HCT116 (cell line): ENCODE measurements at regions not wholly inside any gene's neighbourhood (a gene's known extent, or its start where the extent isn't known, plus 50 kb on each side); places are given as distances from the start of the nearest gene placed in this dataset.

Experiments used
- ATAC-seq: fragments of 200-7000 bp; cut with Tn5 transposase; 2 replicates; pipeline ENCODE4 v1.9.1; 2020; ENCODE audit warnings: mild to moderate bottlenecking, moderate library complexity
- BruUV-seq: library from RNA; stranded (reverse); fragments of 400-500 nt; replicated peaks from 2 replicates; lab custom pipeline; 2021; lab: Mats Ljungman, UMichigan
- CTCF ChIA-PET: fragments of 300-600 bp; sonication (Branson Sonifier 250); formaldehyde crosslinking; loops from one replicate; lab custom pipeline; 2021; ENCODE audit warnings: antibody characterized with exemption; lab: Charles Lee
- POLR2A ChIA-PET: fragments of 300-600, 350-600 bp; sonication (Branson Sonifier 250); formaldehyde crosslinking; loops from one replicate; lab custom pipeline; 2021; ENCODE audit warnings: antibody characterized with exemption; lab: Charles Lee
- RAD21 ChIA-PET, 2 experiments: fragments of 300-600 bp; sonication (Branson Sonifier 250); formaldehyde crosslinking; loops; one replicate each; lab custom pipeline; 2023; ENCODE audit warnings: low total read pairs in 2 of 2; ENCODE audit not compliant: uncharacterized antibody in 2 of 2, unreplicated experiment in 2 of 2, low non-redundant PET in 1 of 2; lab: Charles Lee
- DNase-seq: peaks from one replicate; pipeline ENCODE4 v3.0.0-alpha.2; 2010; ENCODE audit warnings: low read depth, low spot score
- H2AFZ ChIP-seq: fragments of 200-600 bp; shearing (Covaris generic), sonication (generic); 2 replicates; pipeline ENCODE4 v1.6.1; 2017; ENCODE audit warnings: low read depth, mixed run types, mixed read lengths, antibody characterized with exemption, low read length; ENCODE audit not compliant: poor library complexity, severe bottlenecking
- H3K27ac ChIP-seq: 2 replicates; pipeline ENCODE4 v1.5.1; 2012; ENCODE audit warnings: low read depth, low read length
- H3K27me3 ChIP-seq: fragments of 200-600 bp; sonication (generic); 2 replicates; pipeline ENCODE4 v1.6.1; 2016; ENCODE audit warnings: mixed run types, low read length, mixed read lengths; ENCODE audit not compliant: insufficient read depth
- H3K36me3 ChIP-seq, 2 experiments: fragments of 200-500 bp in 1 of 2; fragments of 200-600 bp in 1 of 2; sonication (Bioruptor generic) in 1 of 2; sonication (generic) in 1 of 2; 2 replicates each; pipeline versions ENCODE4 v1.5.1 to v1.6.1; 2014 to 2016; ENCODE audit warnings: low read length in 2 of 2, inconsistent platforms in 1 of 2, mixed read lengths in 1 of 2, mixed run types in 1 of 2; ENCODE audit not compliant: insufficient read depth in 2 of 2, control insufficient read depth in 1 of 2
- H3K4me1 ChIP-seq, 2 experiments: fragments of 200-600 bp in 1 of 2; sonication (generic) in 1 of 2; 2 replicates each; pipeline versions ENCODE4 v1.5.1 to v1.6.1; 2012 to 2017; ENCODE audit warnings: low read length in 2 of 2, inconsistent platforms in 1 of 2, mild to moderate bottlenecking in 1 of 2, mixed read lengths in 1 of 2, mixed run types in 1 of 2, moderate library complexity in 1 of 2; ENCODE audit not compliant: insufficient read depth in 2 of 2, control insufficient read depth in 1 of 2
- H3K4me2 ChIP-seq: fragments of 200-600 bp; sonication (generic); 2 replicates; pipeline ENCODE4 v1.6.1; 2017; ENCODE audit warnings: mixed run types, low read length, mixed read lengths
- H3K4me3 ChIP-seq, 2 experiments: fragments of 200-600 bp in 1 of 2; sonication (generic) in 1 of 2; replicated peaks in 1 of 2; 2 replicates each; pipeline ENCODE4 v1.5.1; 2011 to 2016; ENCODE audit warnings: low read length in 2 of 2, control low read depth in 1 of 2, low read depth in 1 of 2, mild to moderate bottlenecking in 1 of 2, mixed read lengths in 1 of 2, mixed run types in 1 of 2
- H3K79me2 ChIP-seq: fragments of 200-600 bp; sonication (generic); 2 replicates; pipeline ENCODE4 v1.6.1; 2017; ENCODE audit warnings: mild to moderate bottlenecking, mixed run types, low read length, moderate library complexity, mixed read lengths; ENCODE audit not compliant: insufficient read depth
- H3K9ac ChIP-seq: fragments of 200-600 bp; sonication (generic); 2 replicates; pipeline ENCODE4 v1.6.1; 2016; ENCODE audit warnings: low read length, mixed read lengths
- H3K9me2 ChIP-seq: fragments of 200-600 bp; sonication (generic), shearing (Covaris generic); 2 replicates; pipeline ENCODE4 v1.6.1; 2017; ENCODE audit warnings: mixed run types, mild to moderate bottlenecking, moderate library complexity; ENCODE audit not compliant: insufficient read depth
- H3K9me3 ChIP-seq, 2 experiments: fragments of 200-500 bp in 1 of 2; fragments of 200-600 bp in 1 of 2; sonication (Bioruptor generic) in 1 of 2; sonication (generic) in 1 of 2; 2 replicates each; pipeline ENCODE4 v1.6.1; 2014 to 2017; ENCODE audit warnings: low read length in 2 of 2, mixed read lengths in 2 of 2, inconsistent platforms in 1 of 2, low read depth in 1 of 2, mild to moderate bottlenecking in 1 of 2, mixed run types in 1 of 2, moderate library complexity in 1 of 2; ENCODE audit not compliant: control insufficient read depth in 1 of 2, insufficient read depth in 1 of 2
- H4K20me1 ChIP-seq: fragments of 200-600 bp; sonication (generic), shearing (Covaris generic); 2 replicates; pipeline ENCODE4 v1.6.1; 2017; ENCODE audit warnings: mixed run types, mild to moderate bottlenecking, moderate library complexity; ENCODE audit not compliant: insufficient read depth
- EGR1 ChIP-seq: IDR thresholded peaks from 2 replicates; pipeline ENCODE4 v1.6.1; 2012; ENCODE audit warnings: low read depth
- ELF1 ChIP-seq: IDR thresholded peaks from 2 replicates; pipeline ENCODE4 v1.6.1; 2012; ENCODE audit warnings: low read depth, borderline replicate concordance
- EZH2 ChIP-seq: fragments of 200-600 bp; sonication (generic); IDR thresholded peaks from 2 replicates; pipeline ENCODE4 v1.6.1; 2017; ENCODE audit warnings: antibody characterized with exemption, mixed run types
- EZH2phosphoT487 ChIP-seq: fragments of 200-600 bp; IDR thresholded peaks from 2 replicates; pipeline ENCODE4 v1.6.1; 2018; ENCODE audit warnings: antibody characterized with exemption, borderline replicate concordance
- FOSL1 ChIP-seq: IDR thresholded peaks from 2 replicates; pipeline ENCODE4 v1.6.1; 2012; ENCODE audit warnings: low read depth
- POLR2A ChIP-seq: IDR thresholded peaks from 2 replicates; pipeline ENCODE4 v1.7.0; 2011; ENCODE audit warnings: borderline replicate concordance; ENCODE audit not compliant: insufficient read depth, insufficient read length; ENCODE audit errors: extremely low read depth
- POLR2AphosphoS5 ChIP-seq: IDR thresholded peaks from 2 replicates; pipeline ENCODE4 v1.6.1; 2011; ENCODE audit warnings: mild to moderate bottlenecking, low read depth, low read length, moderate library complexity
- RAD21 ChIP-seq: IDR thresholded peaks from 2 replicates; pipeline ENCODE4 v1.6.1; 2012; ENCODE audit warnings: low read depth, mild to moderate bottlenecking
- SP1 ChIP-seq: IDR thresholded peaks from 2 replicates; pipeline ENCODE4 v1.6.1; 2012; ENCODE audit warnings: low read depth
- TCF7L2 ChIP-seq: IDR thresholded peaks from 2 replicates; pipeline ENCODE4 v1.7.0; 2011; ENCODE audit warnings: borderline replicate concordance, inconsistent platforms; ENCODE audit not compliant: insufficient read depth, insufficient read length; ENCODE audit errors: extremely low read depth
- YY1 ChIP-seq: IDR thresholded peaks from 2 replicates; pipeline ENCODE4 v1.6.1; 2011; ENCODE audit warnings: low read length, low read depth, moderate library complexity, mild to moderate bottlenecking; ENCODE audit not compliant: insufficient replicate concordance; ENCODE audit errors: extremely low read depth
- ZBTB33 ChIP-seq: IDR thresholded peaks from 2 replicates; pipeline ENCODE4 v1.6.1; 2011; ENCODE audit warnings: mild to moderate bottlenecking, low read length, moderate library complexity; ENCODE audit not compliant: insufficient replicate concordance; ENCODE audit errors: extremely low read depth
- ZFX ChIP-seq: fragments of 450-650 bp; IDR thresholded peaks from 2 replicates; pipeline ENCODE4 v1.6.1; 2017
- ZNF274 ChIP-seq: fragments of 200-500 bp; sonication (Bioruptor generic); IDR thresholded peaks from 2 replicates; pipeline ENCODE4 v1.6.1; 2014; ENCODE audit warnings: mild to moderate bottlenecking, low read depth, low read length, inconsistent platforms
- intact Hi-C: fragments of 100-400 bp; cut with micrococcal nuclease; formaldehyde crosslinking; loops from 2 replicates; pipeline ENCODE4 v1.10.0; 2022
- TF ChIP-seq, protein P1 (sequence below): IDR thresholded peaks from 2 replicates; pipeline ENCODE4 v1.6.1; 2012
- TF ChIP-seq, protein P2 (sequence below), 3 experiments: fragments of 200-600 bp in 1 of 3; sonication (generic) in 1 of 3; IDR thresholded peaks in 2 of 3; conservative IDR thresholded peaks in 1 of 3; 2 replicates each; pipeline ENCODE4 v1.5.1; 2012 to 2017; ENCODE audit warnings: low read depth in 2 of 3, low read length in 2 of 3, antibody characterized with exemption in 1 of 3, borderline replicate concordance in 1 of 3, control low read depth in 1 of 3, mild to moderate bottlenecking in 1 of 3, mixed read lengths in 1 of 3, mixed run types in 1 of 3, moderate library complexity in 1 of 3; ENCODE audit not compliant: insufficient read depth in 1 of 3

DNA sequence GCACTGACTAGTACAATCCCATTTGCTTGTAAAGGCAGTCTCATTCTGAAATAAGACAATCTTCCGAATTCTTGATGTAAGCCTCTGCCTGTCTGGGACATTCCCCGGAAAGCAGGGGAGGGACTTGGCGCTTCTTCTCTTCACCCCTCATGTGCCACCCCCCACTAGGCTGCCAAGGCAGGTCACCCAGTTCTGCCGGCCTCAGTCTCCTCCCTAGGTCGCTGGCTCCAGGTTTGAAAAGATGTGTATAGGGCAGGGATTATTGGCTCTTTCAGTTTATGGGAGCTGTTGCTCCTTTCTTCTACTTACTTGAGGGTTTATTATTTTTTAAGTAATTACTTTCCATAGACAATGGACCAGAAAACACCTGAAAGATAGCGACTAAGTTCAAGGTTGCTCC, 158.1 kb upstream of the RPS6KA2 start:
- POLR2A ChIA-PET = no interaction called here
- H3K9me2 ChIP-seq = no peaks in the 10 kb centered on the region
- no peaks in the 10 kb centered on the region for H3K79me2 ChIP-seq
- RAD21 ChIA-PET = interaction anchor here in 1 of 2 experiments (1.0 to 1.2 kb wide), 2 partner anchors 166 to 357 kb away, joined by 3 read pairs; no protein-coding TSS in a partner anchor
- H3K4me1 ChIP-seq = no peaks in the 10 kb centered on the region
- BruUV-seq = no TSS peak
- H3K36me3 ChIP-seq = no peaks in the 10 kb centered on the region
- TF ChIP-seq ZBTB33 (no peak), EZH2phosphoT487 (no peak), EGR1 (no peak), YY1 (no peak), POLR2A (no peak), ZFX (no peak), SP1 (no peak), TCF7L2 (no peak)
- TF ChIP-seq, protein P1, sequence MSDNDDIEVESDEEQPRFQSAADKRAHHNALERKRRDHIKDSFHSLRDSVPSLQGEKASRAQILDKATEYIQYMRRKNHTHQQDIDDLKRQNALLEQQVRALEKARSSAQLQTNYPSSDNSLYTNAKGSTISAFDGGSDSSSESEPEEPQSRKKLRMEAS = no peak
- intact Hi-C loops = no loop called here
- H3K4me2 ChIP-seq = no peak overlapping the region
- H3K27me3 ChIP-seq = no peaks in the 10 kb centered on the region
- no peak overlapping the region for H3K4me3 ChIP-seq
- no peaks in the 10 kb centered on the region for H4K20me1 ChIP-seq
- H3K9me3 ChIP-seq = no peaks in the 10 kb centered on the region
- ATAC-seq = no peak
- H3K27ac ChIP-seq = no peak overlapping the region
- H2AFZ ChIP-seq = no peak overlapping the region
- CTCF ChIA-PET = interaction anchor here (1.6 to 1.8 kb wide), 2 partner anchors 10 to 204 kb away, joined by 5 to 6 read pairs; no protein-coding TSS in a partner anchor
- H3K9ac ChIP-seq = no peak overlapping the region
- DNase-seq = no peak

- no peak overlapping the region for H3K27ac ChIP-seq
- no peak overlapping the region for H2AFZ ChIP-seq
- CTCF ChIA-PET = interaction anchor here (1.6 to 1.8 kb wide), 2 partner anchors 10 to 205 kb away, joined by 5 to 6 read pairs; no protein-coding TSS in a partner anchor
- no peak overlapping the region for H3K4me3 ChIP-seq
- intact Hi-C loops = no loop called here
- no peak overlapping the region for H3K9ac ChIP-seq
- H3K27me3 ChIP-seq = no peaks in the 10 kb centered on the region
- no peak for ATAC-seq
- H4K20me1 ChIP-seq = no peaks in the 10 kb centered on the region
- no peaks in the 10 kb centered on the region for H3K9me3 ChIP-seq
- TF ChIP-seq SP1 (no peak), EZH2 (no peak), ZFX (no peak), POLR2A (no peak), EZH2phosphoT487 (no peak), FOSL1 (no peak), ELF1 (no peak), YY1 (no peak), ZNF274 (no peak), POLR2AphosphoS5 (no peak), EGR1 (no peak), RAD21 (no peak)
- TF ChIP-seq, protein P2, sequence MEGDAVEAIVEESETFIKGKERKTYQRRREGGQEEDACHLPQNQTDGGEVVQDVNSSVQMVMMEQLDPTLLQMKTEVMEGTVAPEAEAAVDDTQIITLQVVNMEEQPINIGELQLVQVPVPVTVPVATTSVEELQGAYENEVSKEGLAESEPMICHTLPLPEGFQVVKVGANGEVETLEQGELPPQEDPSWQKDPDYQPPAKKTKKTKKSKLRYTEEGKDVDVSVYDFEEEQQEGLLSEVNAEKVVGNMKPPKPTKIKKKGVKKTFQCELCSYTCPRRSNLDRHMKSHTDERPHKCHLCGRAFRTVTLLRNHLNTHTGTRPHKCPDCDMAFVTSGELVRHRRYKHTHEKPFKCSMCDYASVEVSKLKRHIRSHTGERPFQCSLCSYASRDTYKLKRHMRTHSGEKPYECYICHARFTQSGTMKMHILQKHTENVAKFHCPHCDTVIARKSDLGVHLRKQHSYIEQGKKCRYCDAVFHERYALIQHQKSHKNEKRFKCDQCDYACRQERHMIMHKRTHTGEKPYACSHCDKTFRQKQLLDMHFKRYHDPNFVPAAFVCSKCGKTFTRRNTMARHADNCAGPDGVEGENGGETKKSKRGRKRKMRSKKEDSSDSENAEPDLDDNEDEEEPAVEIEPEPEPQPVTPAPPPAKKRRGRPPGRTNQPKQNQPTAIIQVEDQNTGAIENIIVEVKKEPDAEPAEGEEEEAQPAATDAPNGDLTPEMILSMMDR (IDR thresholded peaks at IDR 0.05 in 2 of 3, conservative IDR thresholded peaks at IDR 0.05 in 1 of 3; ENCODE audit: borderline replicate concordance in 1 of 3, insufficient read depth in 1 of 3, low read depth in 2 of 3, low read length in 2 of 3) = no peak
- DNase-seq = no peak
- H3K36me3 ChIP-seq = no peaks in the 10 kb centered on the region
- RAD21 ChIA-PET = interaction anchor here in 1 of 2 experiments (1.0 to 1.2 kb wide), 2 partner anchors 167 to 357 kb away, joined by 3 read pairs; no protein-coding TSS in a partner anchor
- no peaks in the 10 kb centered on the region for H3K79me2 ChIP-seq
- H3K9me2 ChIP-seq = no peaks in the 10 kb centered on the region
- H3K4me2 ChIP-seq = no peak overlapping the region
- no TSS peak for BruUV-seq
- POLR2A ChIA-PET = no interaction called here
- no peaks in the 10 kb centered on the region for H3K4me1 ChIP-seq
Observed at GRCh38 chr6:166784691-166785090, 157.6 kb upstream of the RPS6KA2 start.
